Endodermal cell (in vitro differentiated cells): ENCODE measurements at regions not wholly inside any gene's neighbourhood (a gene's known extent, or its start where the extent isn't known, plus 50 kb on each side); places are given as distances from the start of the nearest gene placed in this dataset.
A peak's percentile ranks its signal among the peaks of the same experiment; 100 is the strongest.

Experiments
- DNase-seq: peaks from one replicate; pipeline ENCODE4 v3.0.0-alpha.2; 2017
- H3K27ac ChIP-seq: 2 replicates; pipeline ENCODE4 v1.5.1; 2013; ENCODE audit warnings: mild to moderate bottlenecking, low read depth, low read length, moderate library complexity
- H3K27me3 ChIP-seq: 2 replicates; pipeline ENCODE4 v1.6.1; 2013; ENCODE audit warnings: mild to moderate bottlenecking, low read length, moderate library complexity; ENCODE audit not compliant: insufficient read depth, control insufficient read depth, poor library complexity, severe bottlenecking
- H3K36me3 ChIP-seq: 2 replicates; pipeline ENCODE4 v1.7.0; 2013; ENCODE audit warnings: mild to moderate bottlenecking, low read length, moderate library complexity; ENCODE audit not compliant: control insufficient read depth, insufficient read depth
- H3K4me1 ChIP-seq: one replicate; pipeline ENCODE4 v1.7.0; 2013; ENCODE audit warnings: low read length; ENCODE audit not compliant: control insufficient read depth, insufficient read depth
- H3K4me3 ChIP-seq: 2 replicates; pipeline ENCODE4 v1.5.1; 2013; ENCODE audit warnings: mild to moderate bottlenecking, low read length, moderate library complexity
- H3K9ac ChIP-seq: 2 replicates; pipeline ENCODE4 v1.6.1; 2013; ENCODE audit warnings: mild to moderate bottlenecking, low read length, moderate library complexity; ENCODE audit not compliant: poor library complexity, severe bottlenecking; ENCODE audit errors: extremely low read depth
- H3K9me3 ChIP-seq: 2 replicates; pipeline ENCODE4 v1.6.1; 2013; ENCODE audit warnings: mild to moderate bottlenecking, low read length, moderate library complexity; ENCODE audit not compliant: control insufficient read depth
- H3K27ac Mint-ChIP-seq: 2 replicates; pipeline ENCODE4 v1.8.0; 2020; ENCODE audit warnings: mixed read lengths
- H3K27me3 Mint-ChIP-seq: 2 replicates; pipeline ENCODE4 v1.8.0; 2021; ENCODE audit warnings: mild to moderate bottlenecking, mixed read lengths; ENCODE audit not compliant: insufficient read depth
- H3K36me3 Mint-ChIP-seq: 2 replicates; pipeline ENCODE4 v1.8.0; 2020; ENCODE audit warnings: low read depth, mixed read lengths
- H3K4me1 Mint-ChIP-seq: 2 replicates; pipeline ENCODE4 v1.8.0; 2020; ENCODE audit warnings: mixed read lengths
- H3K4me3 Mint-ChIP-seq: 2 replicates; pipeline ENCODE4 v1.8.0; 2020; ENCODE audit warnings: mild to moderate bottlenecking, moderate library complexity, mixed read lengths
- H3K9me3 Mint-ChIP-seq: 2 replicates; pipeline ENCODE4 v1.8.0; 2020; ENCODE audit warnings: mild to moderate bottlenecking, mixed read lengths
- WGBS, 2 experiments: methylation state at CpG; one replicate each; pipeline versions ENCODE4 v1.1.5 to v1.1.7; 2013; ENCODE audit warnings: missing lambda C conversion rate in 2 of 2, mixed read lengths in 1 of 2; ENCODE audit not compliant: insufficient coverage in 1 of 2, insufficient read length in 1 of 2; 5-methylcytosine and 5-hydroxymethylcytosine counted together
- TF ChIP-seq, protein P1 (sequence below): fragments of 200-600 bp; sonication (generic); conservative IDR thresholded peaks from 2 replicates; pipeline ENCODE4 v1.5.0; 2021; ENCODE audit warnings: antibody characterized with exemption, mild to moderate bottlenecking

DNA sequence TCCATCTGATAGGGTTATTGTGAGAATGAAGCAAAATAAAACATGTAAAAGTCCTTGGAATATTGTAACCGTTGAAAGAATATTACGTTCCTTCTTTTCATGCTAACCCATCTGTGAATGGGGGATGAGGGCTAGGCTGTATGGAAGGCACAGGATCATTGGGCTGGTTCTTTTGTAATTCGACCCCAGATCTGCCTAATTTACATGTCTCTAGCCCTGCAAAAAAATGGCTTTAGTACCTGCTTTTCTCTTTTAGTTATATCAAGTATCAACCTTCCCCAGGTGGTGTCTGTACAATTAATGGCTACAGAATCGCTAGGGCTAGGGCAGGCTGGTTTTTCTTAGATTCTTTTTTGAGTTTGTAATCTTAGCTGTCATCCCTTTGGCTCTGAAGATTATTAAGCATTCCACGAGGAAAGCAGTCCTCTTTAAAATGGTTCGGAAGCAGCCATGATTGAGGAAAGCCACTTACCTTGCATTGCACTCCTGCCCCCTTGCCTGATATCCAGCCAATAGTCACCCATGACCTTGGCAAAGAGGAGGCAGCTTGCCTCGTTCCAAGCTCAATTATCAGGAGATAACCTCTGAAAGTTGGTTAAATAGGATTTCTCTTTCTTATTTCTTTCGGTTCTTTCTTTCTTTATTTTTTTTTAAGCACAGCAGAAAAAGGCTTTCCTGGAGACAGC lies 153.9 kb upstream of the ZKSCAN2 start:
- Histone ChIP-seq H3K27me3 (no peaks in the 10 kb centered on the region), H3K4me3 (no peak overlapping the region), H3K4me1 (no peaks in the 10 kb centered on the region), H3K9me3 (no peaks in the 10 kb centered on the region), H3K36me3 (no peaks in the 10 kb centered on the region), H3K27ac (no peak overlapping the region), H3K9ac (no peak overlapping the region)
- Mint-ChIP-seq H3K9me3 (no peaks in the 10 kb centered on the region), H3K36me3 (no peaks in the 10 kb centered on the region), H3K4me3 (no peak overlapping the region), H3K4me1 (peaks cover 5% of the 10 kb centered on the region), H3K27me3 (no peaks in the 10 kb centered on the region), H3K27ac (no peak overlapping the region)
- DNase-seq = no peak
- WGBS, 2 experiments = 71 to 72% methylated on average over 5 to 8 of the region's 8 CpGs
- TF ChIP-seq, protein P1, sequence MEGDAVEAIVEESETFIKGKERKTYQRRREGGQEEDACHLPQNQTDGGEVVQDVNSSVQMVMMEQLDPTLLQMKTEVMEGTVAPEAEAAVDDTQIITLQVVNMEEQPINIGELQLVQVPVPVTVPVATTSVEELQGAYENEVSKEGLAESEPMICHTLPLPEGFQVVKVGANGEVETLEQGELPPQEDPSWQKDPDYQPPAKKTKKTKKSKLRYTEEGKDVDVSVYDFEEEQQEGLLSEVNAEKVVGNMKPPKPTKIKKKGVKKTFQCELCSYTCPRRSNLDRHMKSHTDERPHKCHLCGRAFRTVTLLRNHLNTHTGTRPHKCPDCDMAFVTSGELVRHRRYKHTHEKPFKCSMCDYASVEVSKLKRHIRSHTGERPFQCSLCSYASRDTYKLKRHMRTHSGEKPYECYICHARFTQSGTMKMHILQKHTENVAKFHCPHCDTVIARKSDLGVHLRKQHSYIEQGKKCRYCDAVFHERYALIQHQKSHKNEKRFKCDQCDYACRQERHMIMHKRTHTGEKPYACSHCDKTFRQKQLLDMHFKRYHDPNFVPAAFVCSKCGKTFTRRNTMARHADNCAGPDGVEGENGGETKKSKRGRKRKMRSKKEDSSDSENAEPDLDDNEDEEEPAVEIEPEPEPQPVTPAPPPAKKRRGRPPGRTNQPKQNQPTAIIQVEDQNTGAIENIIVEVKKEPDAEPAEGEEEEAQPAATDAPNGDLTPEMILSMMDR = no peak

DNA sequence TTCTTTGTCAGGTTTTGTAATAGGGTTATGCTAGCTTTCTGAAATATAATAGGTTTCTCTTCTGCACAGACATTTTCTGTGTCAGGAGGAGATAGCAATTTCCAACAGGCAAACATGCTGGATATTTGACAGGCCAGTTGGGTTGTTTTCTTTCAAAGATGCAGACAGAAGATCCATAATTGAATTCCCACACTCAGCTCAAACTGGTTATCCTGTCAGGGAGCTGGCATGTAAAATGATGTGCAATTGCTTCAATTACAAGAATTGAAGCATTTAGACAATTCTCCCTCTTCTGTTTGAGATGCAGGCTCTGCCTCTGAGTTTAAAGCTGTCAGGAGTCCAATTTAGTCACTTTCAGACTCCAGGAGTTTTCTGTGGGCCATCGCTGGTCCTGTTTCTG lies 146.2 kb upstream of the ZKSCAN2 start:
- Histone ChIP-seq H3K36me3 (no peaks in the 10 kb centered on the region), H3K9me3 (peaks cover 9% of the 10 kb centered on the region), H3K4me3 (no peak overlapping the region), H3K9ac (no peak overlapping the region), H3K4me1 (no peaks in the 10 kb centered on the region), H3K27ac (no peak overlapping the region), H3K27me3 (no peaks in the 10 kb centered on the region)
- no peaks in the 10 kb centered on the region for H3K36me3 Mint-ChIP-seq
- no peaks in the 10 kb centered on the region for H3K4me1 Mint-ChIP-seq
- H3K9me3 Mint-ChIP-seq = peaks cover 16% of the 10 kb centered on the region
- no peak overlapping the region for H3K27ac Mint-ChIP-seq
- H3K27me3 Mint-ChIP-seq = peaks cover 3% of the 10 kb centered on the region
- TF ChIP-seq, protein P1 = no peak
- WGBS, 2 experiments = 83 to 100% methylated on average over 1 of the region's 1 CpG
- H3K4me3 Mint-ChIP-seq = no peak overlapping the region
- no peak for DNase-seq

DNA sequence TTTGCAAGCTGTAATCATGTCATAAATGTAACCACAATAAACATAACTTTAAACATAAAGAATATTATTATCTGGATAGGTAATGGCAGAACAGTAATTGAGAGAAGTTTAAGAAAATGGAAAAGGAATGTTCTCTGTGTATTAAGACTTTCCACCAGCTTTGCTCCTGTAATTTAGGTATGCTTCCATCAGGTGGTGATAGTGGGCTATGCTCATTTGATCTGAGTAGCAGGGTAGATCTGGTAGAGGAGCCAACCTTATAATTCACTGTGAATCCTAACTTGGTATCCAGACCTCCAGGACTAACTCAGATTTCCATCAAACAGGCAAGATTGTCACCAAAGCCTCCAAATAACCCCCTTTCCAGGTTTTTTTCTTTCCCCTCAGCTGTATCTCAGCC lies 137.9 kb upstream of the ZKSCAN2 start:
- Mint-ChIP-seq H3K27me3 (no peaks in the 10 kb centered on the region), H3K27ac (no peak overlapping the region), H3K9me3 (peaks cover 6% of the 10 kb centered on the region), H3K4me1 (no peaks in the 10 kb centered on the region), H3K4me3 (no peak overlapping the region), H3K36me3 (no peaks in the 10 kb centered on the region)
- no peaks in the 10 kb centered on the region for H3K36me3 ChIP-seq
- no peak overlapping the region for H3K9ac ChIP-seq
- H3K4me3 ChIP-seq = no peak overlapping the region
- TF ChIP-seq, protein P1 = peak; percentile 78
- DNase-seq = no peak
- peaks cover 9% of the 10 kb centered on the region for H3K9me3 ChIP-seq
- no peaks in the 10 kb centered on the region for H3K27me3 ChIP-seq
- no peaks in the 10 kb centered on the region for H3K4me1 ChIP-seq
- no peak overlapping the region for H3K27ac ChIP-seq
